Stomach (tissue), 8 donors: ENCODE measurements at regions not wholly inside any gene's neighbourhood (a gene's known extent, or its start where the extent isn't known, plus 50 kb on each side); places are given as distances from the start of the nearest gene placed in this dataset.

ENCODE experiments used
- DNase-seq, 2 donors: peaks; one replicate each; pipeline versions ENCODE4 v3.0.0 to v3.0.0-alpha.2; 2013 to 2019
- H3K27ac ChIP-seq, 5 donors: fragments of 200-600 bp in 4 of 5; sonication (generic) in 4 of 5; one replicate each; pipeline ENCODE4 v1.5.1; 2013 to 2019; ENCODE audit warnings: mild to moderate bottlenecking in 1 of 5, moderate library complexity in 1 of 5
- H3K27me3 ChIP-seq, 3 donors: fragments of 200-600 bp; sonication (generic); one replicate each; pipeline ENCODE4 v1.5.1; 2017 to 2019; ENCODE audit warnings: mixed run types in 1 of 3
- H3K36me3 ChIP-seq, 4 donors: fragments of 200-600 bp; sonication (generic); 1 replicate in 3 of 4; 2 replicates in 1 of 4; pipeline ENCODE4 v1.5.1; 2016 to 2019
- H3K4me1 ChIP-seq, 4 donors: fragments of 200-600 bp; sonication (generic); one replicate each; pipeline ENCODE4 v1.5.1; 2016 to 2019
- H3K4me3 ChIP-seq, 4 donors: fragments of 200-600 bp; sonication (generic) in 3 of 4; one replicate each; pipeline ENCODE4 v1.5.1; 2016 to 2019; ENCODE audit warnings: mild to moderate bottlenecking in 1 of 4
- H3K9me3 ChIP-seq, 4 donors: fragments of 200-600 bp; sonication (generic); one replicate each; pipeline ENCODE4 v1.5.1; 2016 to 2019
- EP300 ChIP-seq: sonication (generic); formaldehyde crosslinking; IDR thresholded peaks from one replicate; pipeline ENCODE4 v1.6.1; 2017; ENCODE audit warnings: antibody characterized with exemption
- POLR2A ChIP-seq, 4 donors: fragments of 450-650 bp; IDR thresholded peaks; one replicate each; pipeline ENCODE4 v1.6.1; 2016; ENCODE audit warnings: antibody characterized with exemption in 4 of 4, control low read depth in 2 of 4, mild to moderate bottlenecking in 1 of 4, moderate library complexity in 1 of 4
- POLR2AphosphoS5 ChIP-seq, 3 donors: sonication (generic); formaldehyde crosslinking; IDR thresholded peaks; one replicate each; pipeline ENCODE4 v1.6.1; 2016; ENCODE audit warnings: antibody characterized with exemption in 3 of 3
- WGBS, 5 donors: extraction: QIAGEN DNeasy Blood & Tissue Kit in 3 of 5; methylation state at CpG; one replicate each; pipeline versions ENCODE4 v1.1.5 to v1.1.7; 2013 to 2018; 5-methylcytosine and 5-hydroxymethylcytosine counted together
- intact Hi-C: fragments of 100-400 bp; cut with DNase I; formaldehyde crosslinking; loops from one replicate; pipeline ENCODE4 v1.15.1; 2023; ENCODE audit warnings: low total_unique reads
- TF ChIP-seq, protein P1 (sequence below), 7 experiments: fragments of 450-650 bp in 4 of 7; fragments of 200-600 bp in 3 of 7; sonication (generic) in 3 of 7; IDR thresholded peaks; one replicate each; pipeline ENCODE4 v1.5.1; 2016 to 2019; ENCODE audit warnings: antibody characterized with exemption in 7 of 7, control low read depth in 2 of 7, mild to moderate bottlenecking in 1 of 7
- donor health status: healthy with polysubstance abuse.
- donor health status: Bipolar disorder and iron deficiency.
- donor health status: healthy.

GRCh38 chr19:30272554-30272953, 99.6 kb upstream of the ZNF536 start:
- DNase-seq = no peak
- Histone ChIP-seq H3K4me3 (no peak overlapping the region), H3K36me3 (no peaks in the 10 kb centered on the region), H3K4me1 (no peaks in the 10 kb centered on the region), H3K27me3 (peaks cover 0 to 24% (median 0%) of the 10 kb centered on the region in 3 donors), H3K27ac (no peak overlapping the region), H3K9me3 (peaks cover 0 to 16% (median 14%) of the 10 kb centered on the region in 4 donors)
- TF ChIP-seq, protein P1, sequence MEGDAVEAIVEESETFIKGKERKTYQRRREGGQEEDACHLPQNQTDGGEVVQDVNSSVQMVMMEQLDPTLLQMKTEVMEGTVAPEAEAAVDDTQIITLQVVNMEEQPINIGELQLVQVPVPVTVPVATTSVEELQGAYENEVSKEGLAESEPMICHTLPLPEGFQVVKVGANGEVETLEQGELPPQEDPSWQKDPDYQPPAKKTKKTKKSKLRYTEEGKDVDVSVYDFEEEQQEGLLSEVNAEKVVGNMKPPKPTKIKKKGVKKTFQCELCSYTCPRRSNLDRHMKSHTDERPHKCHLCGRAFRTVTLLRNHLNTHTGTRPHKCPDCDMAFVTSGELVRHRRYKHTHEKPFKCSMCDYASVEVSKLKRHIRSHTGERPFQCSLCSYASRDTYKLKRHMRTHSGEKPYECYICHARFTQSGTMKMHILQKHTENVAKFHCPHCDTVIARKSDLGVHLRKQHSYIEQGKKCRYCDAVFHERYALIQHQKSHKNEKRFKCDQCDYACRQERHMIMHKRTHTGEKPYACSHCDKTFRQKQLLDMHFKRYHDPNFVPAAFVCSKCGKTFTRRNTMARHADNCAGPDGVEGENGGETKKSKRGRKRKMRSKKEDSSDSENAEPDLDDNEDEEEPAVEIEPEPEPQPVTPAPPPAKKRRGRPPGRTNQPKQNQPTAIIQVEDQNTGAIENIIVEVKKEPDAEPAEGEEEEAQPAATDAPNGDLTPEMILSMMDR (IDR thresholded peaks at IDR 0.05) = no peak
- no peak for TF ChIP-seq POLR2A (IDR thresholded peaks at IDR 0.05)
- no peak for TF ChIP-seq EP300
- no peak for TF ChIP-seq POLR2AphosphoS5 (IDR thresholded peaks at IDR 0.05)
- intact Hi-C loops = no loop called here
- WGBS, 5 donors = 70 to 83% (median 76%) methylated on average over 3 of the region's 3 CpGs

GRCh38 chr19:30273184-30273583, 99.0 kb upstream of the ZNF536 start:
- Histone ChIP-seq H3K9me3 (peaks cover 0 to 16% (median 14%) of the 10 kb centered on the region in 4 donors), H3K4me1 (no peaks in the 10 kb centered on the region), H3K27ac (no peak overlapping the region), H3K4me3 (no peak overlapping the region), H3K27me3 (peaks cover 0 to 17% (median 0%) of the 10 kb centered on the region in 3 donors), H3K36me3 (no peaks in the 10 kb centered on the region)
- TF ChIP-seq EP300 (no peak), POLR2AphosphoS5 (IDR thresholded peaks at IDR 0.05) (no peak), POLR2A (IDR thresholded peaks at IDR 0.05) (no peak)
- TF ChIP-seq, protein P1 (IDR thresholded peaks at IDR 0.05) = no peak
- intact Hi-C loops = no loop called here
- 43 to 68% (median 57%) methylated on average over 2 of the region's 2 CpGs for WGBS, 5 donors
- no peak for DNase-seq

GRCh38 chr19:30274987-30275386, 97.2 kb upstream of the ZNF536 start:
- peaks cover 0 to 17% (median 0%) of the 10 kb centered on the region in 3 donors for H3K27me3 ChIP-seq
- no peak for DNase-seq
- no peak overlapping the region for H3K4me3 ChIP-seq
- no peaks in the 10 kb centered on the region for H3K36me3 ChIP-seq
- intact Hi-C loops = no loop called here
- WGBS, 5 donors = 73 to 88% (median 80%) methylated on average over 3 of the region's 3 CpGs
- no peak overlapping the region for H3K27ac ChIP-seq
- no peaks in the 10 kb centered on the region for H3K4me1 ChIP-seq
- TF ChIP-seq POLR2AphosphoS5 (IDR thresholded peaks at IDR 0.05) = no peak
- no peak for TF ChIP-seq POLR2A (IDR thresholded peaks at IDR 0.05)
- TF ChIP-seq, protein P1 (IDR thresholded peaks at IDR 0.05) = no peak
- TF ChIP-seq EP300 = no peak
- peaks cover 0 to 16% (median 14%) of the 10 kb centered on the region in 4 donors for H3K9me3 ChIP-seq

DNA sequence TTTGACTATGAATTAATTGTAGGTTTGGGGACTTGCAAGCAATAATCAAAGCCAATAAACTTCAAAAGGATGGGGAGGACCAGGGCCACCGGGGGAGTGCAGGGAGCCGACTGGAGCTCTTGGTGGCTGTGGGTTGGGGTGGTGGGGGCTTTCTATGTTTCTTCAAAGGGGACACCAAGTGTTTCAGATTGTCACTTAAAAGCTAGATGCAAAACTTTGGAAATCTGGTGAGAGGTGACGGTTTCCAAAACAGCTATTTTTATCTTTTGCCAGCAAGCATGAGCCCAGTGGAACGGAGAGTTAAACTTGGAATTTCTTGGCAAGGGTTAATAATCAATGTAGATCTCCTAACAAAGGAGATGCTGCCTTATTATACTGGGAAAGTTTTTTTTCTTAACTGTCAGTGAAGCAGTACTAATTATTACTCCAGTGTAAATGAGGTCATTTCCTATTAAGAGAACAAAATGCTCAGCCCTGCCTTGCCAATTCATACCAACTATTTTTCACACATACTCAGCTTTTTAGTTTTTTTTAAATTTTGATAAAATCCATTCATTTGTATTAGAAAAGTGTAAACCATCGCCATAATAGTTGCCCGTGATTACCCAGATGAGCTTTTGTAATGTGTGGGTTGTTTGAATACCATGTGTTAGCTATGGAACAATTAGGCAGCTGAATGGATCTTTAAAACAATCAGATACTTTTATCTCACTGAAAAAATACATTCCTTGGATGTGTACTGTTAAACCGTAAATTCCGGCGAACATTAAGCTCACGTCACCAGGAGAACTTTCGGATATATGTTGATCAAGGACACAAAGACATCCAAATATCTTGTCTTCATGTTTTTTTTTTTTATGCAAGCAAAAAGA, 95.9 kb upstream of the ZNF536 start:
- peaks cover 0 to 16% (median 14%) of the 10 kb centered on the region in 4 donors for H3K9me3 ChIP-seq
- no peak for TF ChIP-seq POLR2AphosphoS5 (IDR thresholded peaks at IDR 0.05)
- no peak for TF ChIP-seq EP300
- TF ChIP-seq POLR2A (IDR thresholded peaks at IDR 0.05) = no peak
- TF ChIP-seq, protein P1 (IDR thresholded peaks at IDR 0.05) = no peak
- no peak overlapping the region for H3K4me3 ChIP-seq
- DNase-seq = no peak
- H3K27ac ChIP-seq = no peak overlapping the region
- 54 to 65% (median 60%) methylated on average over 11 of the region's 11 CpGs for WGBS, 5 donors
- no peaks in the 10 kb centered on the region for H3K4me1 ChIP-seq
- no peaks in the 10 kb centered on the region for H3K36me3 ChIP-seq
- peaks cover 0 to 28% (median 0%) of the 10 kb centered on the region in 3 donors for H3K27me3 ChIP-seq
- intact Hi-C loops = no loop called here
